HFFc6 (cell line): ENCODE measurements at regions not wholly inside any gene's neighbourhood (a gene's known extent, or its start where the extent isn't known, plus 50 kb on each side); places are given as distances from the start of the nearest gene placed in this dataset.

Source experiments
- DNase-seq: peaks from one replicate; pipeline ENCODE4 v3.0.0-alpha.2; 2018
- H3K27ac Mint-ChIP-seq: 2 replicates; pipeline ENCODE4 v1.8.0; 2020; ENCODE audit warnings: mild to moderate bottlenecking, mixed read lengths
- H3K27me3 Mint-ChIP-seq: 2 replicates; pipeline ENCODE4 v1.8.0; 2021; ENCODE audit warnings: mild to moderate bottlenecking, moderate library complexity, mixed read lengths; ENCODE audit not compliant: insufficient read depth
- H3K36me3 Mint-ChIP-seq: 2 replicates; pipeline ENCODE4 v1.8.0; 2021; ENCODE audit warnings: low read depth, mixed read lengths
- H3K4me1 Mint-ChIP-seq: 2 replicates; pipeline ENCODE4 v1.8.0; 2020; ENCODE audit warnings: low read depth, mixed read lengths
- H3K4me3 Mint-ChIP-seq: 2 replicates; pipeline ENCODE4 v1.8.0; 2020; ENCODE audit warnings: mild to moderate bottlenecking, moderate library complexity, mixed read lengths
- H3K9me3 Mint-ChIP-seq: 2 replicates; pipeline ENCODE4 v1.8.0; 2020; ENCODE audit warnings: mild to moderate bottlenecking, mixed read lengths
- TF ChIP-seq, protein P1 (sequence below): fragments of 200-600 bp; sonication (generic); IDR thresholded peaks from 2 replicates; pipeline ENCODE4 v1.5.0; 2021; ENCODE audit warnings: antibody characterized with exemption, mild to moderate bottlenecking

DNA sequence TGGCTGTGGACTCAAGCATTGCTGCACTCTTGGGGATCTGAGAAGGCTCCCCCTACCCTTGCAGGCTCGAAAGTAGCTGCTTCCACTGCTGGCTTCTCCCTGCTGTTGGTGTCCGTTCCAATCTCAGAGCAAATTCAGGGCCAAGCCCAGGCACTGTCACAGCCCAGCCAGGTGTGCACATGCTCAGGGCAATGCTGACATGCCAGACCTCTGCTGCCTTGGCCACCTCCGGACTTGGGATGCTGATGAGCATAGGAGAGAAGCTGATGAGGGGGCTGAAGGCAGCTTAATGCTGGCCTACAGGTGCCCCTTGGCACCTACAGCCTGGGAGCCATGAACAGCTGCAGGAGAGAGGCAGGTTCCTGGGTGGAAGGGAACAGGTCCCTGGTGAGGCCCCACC, 273.7 kb upstream of the KCNJ16 start:
- Mint-ChIP-seq H3K27ac (no peak overlapping the region), H3K36me3 (peaks cover 5% of the 10 kb centered on the region; the same call in 1 of the 2 replicates), H3K4me3 (no peak overlapping the region), H3K9me3 (no peaks in the 10 kb centered on the region; the same call in 1 of the 2 replicates), H3K4me1 (no peaks in the 10 kb centered on the region), H3K27me3 (peaks cover 2% of the 10 kb centered on the region; the same call in 1 of the 2 replicates)
- DNase-seq, result no peak
- TF ChIP-seq, protein P1, sequence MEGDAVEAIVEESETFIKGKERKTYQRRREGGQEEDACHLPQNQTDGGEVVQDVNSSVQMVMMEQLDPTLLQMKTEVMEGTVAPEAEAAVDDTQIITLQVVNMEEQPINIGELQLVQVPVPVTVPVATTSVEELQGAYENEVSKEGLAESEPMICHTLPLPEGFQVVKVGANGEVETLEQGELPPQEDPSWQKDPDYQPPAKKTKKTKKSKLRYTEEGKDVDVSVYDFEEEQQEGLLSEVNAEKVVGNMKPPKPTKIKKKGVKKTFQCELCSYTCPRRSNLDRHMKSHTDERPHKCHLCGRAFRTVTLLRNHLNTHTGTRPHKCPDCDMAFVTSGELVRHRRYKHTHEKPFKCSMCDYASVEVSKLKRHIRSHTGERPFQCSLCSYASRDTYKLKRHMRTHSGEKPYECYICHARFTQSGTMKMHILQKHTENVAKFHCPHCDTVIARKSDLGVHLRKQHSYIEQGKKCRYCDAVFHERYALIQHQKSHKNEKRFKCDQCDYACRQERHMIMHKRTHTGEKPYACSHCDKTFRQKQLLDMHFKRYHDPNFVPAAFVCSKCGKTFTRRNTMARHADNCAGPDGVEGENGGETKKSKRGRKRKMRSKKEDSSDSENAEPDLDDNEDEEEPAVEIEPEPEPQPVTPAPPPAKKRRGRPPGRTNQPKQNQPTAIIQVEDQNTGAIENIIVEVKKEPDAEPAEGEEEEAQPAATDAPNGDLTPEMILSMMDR, result no peak

GRCh38 chr17:69802045-69802740, 272.8 kb upstream of the KCNJ16 start:
- TF ChIP-seq, protein P1, result no peak
- Mint-ChIP-seq H3K27me3 (peaks cover 2% of the 10 kb centered on the region; the same call in 1 of the 2 replicates), H3K9me3 (no peaks in the 10 kb centered on the region; the same call in 1 of the 2 replicates), H3K36me3 (peaks cover 5% of the 10 kb centered on the region; the same call in 1 of the 2 replicates), H3K4me3 (no peak overlapping the region), H3K4me1 (no peaks in the 10 kb centered on the region), H3K27ac (no peak overlapping the region)
- no peak for DNase-seq

GRCh38 chr17:69809331-69809730, 265.7 kb upstream of the KCNJ16 start:
- Mint-ChIP-seq H3K36me3 (no peaks in the 10 kb centered on the region), H3K9me3 (no peaks in the 10 kb centered on the region), H3K4me3 (no peak overlapping the region), H3K27me3 (no peaks in the 10 kb centered on the region), H3K4me1 (peaks cover 19% of the 10 kb centered on the region), H3K27ac (no peak overlapping the region)
- TF ChIP-seq, protein P1, result no peak
- DNase-seq, result no peak

DNA sequence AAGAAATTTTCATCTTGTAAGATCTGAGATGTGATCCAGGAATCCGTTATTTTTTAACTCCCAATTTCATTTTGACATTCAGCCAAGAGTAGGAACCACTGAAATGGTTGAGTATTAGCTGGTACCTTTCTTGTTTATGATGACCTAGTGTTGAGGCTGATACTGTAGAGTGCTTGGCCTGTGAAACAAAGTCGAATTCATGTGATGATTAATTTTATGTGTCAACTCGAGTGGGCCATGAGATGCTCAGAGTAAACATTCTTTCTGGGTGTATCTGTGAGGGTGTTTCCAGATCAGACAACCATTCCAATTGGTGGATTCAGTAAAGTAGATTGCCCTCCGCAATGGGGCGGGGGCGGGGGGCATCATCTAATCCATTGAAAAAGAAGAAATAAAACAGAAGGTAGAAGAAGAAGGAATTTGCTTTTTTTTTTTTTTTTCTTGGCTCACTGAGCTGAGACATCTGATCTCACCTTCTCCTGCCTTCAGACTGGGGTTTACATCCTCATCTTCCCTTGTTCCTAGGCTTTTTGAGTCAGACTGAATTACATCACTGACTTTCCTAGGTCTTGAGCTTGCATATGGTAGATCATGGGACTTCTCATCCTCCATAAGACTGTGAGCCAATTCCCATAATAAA, 264.6 kb upstream of the KCNJ16 start:
- no peak for DNase-seq
- TF ChIP-seq, protein P1, result no peak
- no peak overlapping the region for H3K27ac Mint-ChIP-seq
- no peak overlapping the region for H3K4me3 Mint-ChIP-seq
- no peaks in the 10 kb centered on the region for H3K27me3 Mint-ChIP-seq
- H3K36me3 Mint-ChIP-seq, result no peaks in the 10 kb centered on the region
- no peaks in the 10 kb centered on the region for H3K9me3 Mint-ChIP-seq
- peaks cover 19% of the 10 kb centered on the region for H3K4me1 Mint-ChIP-seq

DNA sequence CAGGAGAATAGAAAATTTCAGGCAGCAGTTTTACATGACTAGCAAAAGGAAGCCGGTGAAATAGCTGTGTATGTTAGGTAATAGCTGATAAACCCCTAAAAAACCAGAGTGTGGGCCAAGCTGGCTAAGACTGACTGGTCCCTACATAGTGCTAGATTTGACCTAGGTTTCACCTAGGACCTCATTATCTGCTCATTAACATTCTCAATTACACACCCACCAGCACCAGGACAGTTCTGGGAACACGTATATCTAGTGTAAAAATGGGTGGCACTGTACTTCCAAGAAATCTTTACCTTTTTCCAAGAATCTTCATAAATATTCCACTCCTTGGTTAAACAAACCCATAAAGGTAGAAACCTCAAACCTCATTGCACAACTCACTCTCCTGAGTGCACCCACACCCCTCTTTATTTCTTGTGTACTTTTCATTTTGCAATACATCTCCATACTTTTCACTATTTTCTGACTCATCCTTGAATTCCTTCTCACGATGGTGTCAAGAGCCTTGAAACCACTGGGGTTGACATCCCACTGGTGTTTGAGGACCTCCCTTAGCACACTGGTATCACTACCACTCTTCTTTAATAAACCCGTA, 262.7 kb upstream of the KCNJ16 start:
- H3K9me3 Mint-ChIP-seq, result no peaks in the 10 kb centered on the region
- DNase-seq, result no peak
- H3K27ac Mint-ChIP-seq, result no peak overlapping the region

More for the DNA sequence above, 262.7 kb upstream of the KCNJ16 start:
- H3K4me3 Mint-ChIP-seq, result no peak overlapping the region
- H3K27me3 Mint-ChIP-seq, result no peaks in the 10 kb centered on the region
- H3K36me3 Mint-ChIP-seq, result no peaks in the 10 kb centered on the region
- TF ChIP-seq, protein P1, result no peak
- H3K4me1 Mint-ChIP-seq, result peaks cover 19% of the 10 kb centered on the region
